GM23338 (cell line): ENCODE measurements at regions not wholly inside any gene's neighbourhood (a gene's known extent, or its start where the extent isn't known, plus 50 kb on each side); places are given as distances from the start of the nearest gene placed in this dataset.

ENCODE experiments used
- ATAC-seq: fragments of 200-7000 bp; cut with Tn5 transposase; 3 replicates; pipeline ENCODE4 v1.9.1; 2020
- DNase-seq: peaks from one replicate; pipeline ENCODE4 v3.0.0-alpha.2; 2015; ENCODE audit warnings: low spot score
- H2AFZ ChIP-seq: fragments of 200-600 bp; sonication (generic); 2 replicates; pipeline ENCODE4 v1.8.0; 2016; ENCODE audit warnings: antibody characterized with exemption, mild to moderate bottlenecking, moderate library complexity
- H3F3A ChIP-seq: fragments of 200-600 bp; sonication (generic); replicated peaks from 2 replicates; pipeline ENCODE4 v1.8.0; 2017; ENCODE audit warnings: antibody characterized with exemption, mixed run types, low read depth
- H3K27ac ChIP-seq: fragments of 200-600 bp; sonication (generic); 2 replicates; pipeline ENCODE4 v1.6.1; 2016; ENCODE audit warnings: low read depth
- H3K27me3 ChIP-seq: fragments of 200-600 bp; sonication (generic); 2 replicates; pipeline ENCODE4 v1.8.0; 2016; ENCODE audit warnings: mild to moderate bottlenecking, mixed run types, moderate library complexity; ENCODE audit not compliant: insufficient read depth
- H3K36me3 ChIP-seq: fragments of 200-600 bp; sonication (generic); 2 replicates; pipeline ENCODE4 v1.8.0; 2016; ENCODE audit warnings: mild to moderate bottlenecking; ENCODE audit not compliant: insufficient read depth
- H3K4me1 ChIP-seq: fragments of 200-600 bp; sonication (generic); 2 replicates; pipeline ENCODE4 v1.8.0; 2016; ENCODE audit warnings: mild to moderate bottlenecking, moderate library complexity; ENCODE audit not compliant: insufficient read depth
- H3K4me2 ChIP-seq: fragments of 200-600 bp; sonication (generic); 2 replicates; pipeline ENCODE4 v1.7.1; 2017; ENCODE audit warnings: mixed run types
- H3K4me3 ChIP-seq: fragments of 200-600 bp; sonication (generic); 2 replicates; pipeline ENCODE4 v1.6.1; 2016; ENCODE audit warnings: mixed run types
- H3K79me2 ChIP-seq: fragments of 200-600 bp; sonication (generic); replicated peaks from 2 replicates; pipeline ENCODE4 v1.8.0; 2017; ENCODE audit warnings: mild to moderate bottlenecking; ENCODE audit not compliant: insufficient read depth
- H3K9me2 ChIP-seq: fragments of 200-600 bp; sonication (generic); 2 replicates; pipeline ENCODE4 v1.8.0; 2017; ENCODE audit not compliant: insufficient read depth
- H4K20me1 ChIP-seq: fragments of 200-600 bp; sonication (generic); replicated peaks from 2 replicates; pipeline ENCODE4 v1.8.0; 2017; ENCODE audit warnings: mild to moderate bottlenecking; ENCODE audit not compliant: insufficient read depth
- H3K27ac Mint-ChIP-seq: 2 replicates; pipeline ENCODE4 v1.8.0; 2020; ENCODE audit warnings: inconsistent platforms, mild to moderate bottlenecking, moderate library complexity, mixed read lengths
- H3K27me3 Mint-ChIP-seq: 3 replicates; pipeline ENCODE4 v1.8.0; 2022; ENCODE audit warnings: low read depth, mild to moderate bottlenecking, moderate library complexity, mixed read lengths, inconsistent platforms; ENCODE audit not compliant: insufficient read depth, poor library complexity
- H3K36me3 Mint-ChIP-seq: 3 replicates; pipeline ENCODE4 v1.8.0; 2021; ENCODE audit warnings: low read depth, mild to moderate bottlenecking, inconsistent platforms, moderate library complexity, mixed read lengths
- H3K4me1 Mint-ChIP-seq: 3 replicates; pipeline ENCODE4 v1.8.0; 2020; ENCODE audit warnings: mild to moderate bottlenecking, inconsistent platforms, mixed read lengths
- H3K4me3 Mint-ChIP-seq: 3 replicates; pipeline ENCODE4 v1.8.0; 2021; ENCODE audit warnings: moderate library complexity, mild to moderate bottlenecking, inconsistent platforms, mixed read lengths
- H3K9me3 Mint-ChIP-seq: 3 replicates; pipeline ENCODE4 v1.8.0; 2020; ENCODE audit warnings: moderate library complexity, mild to moderate bottlenecking, inconsistent platforms, mixed read lengths
- CREB1 ChIP-seq: fragments of 250-450 bp; sonication (Bioruptor Pico); IDR thresholded peaks from 2 replicates; pipeline ENCODE4 v1.5.0; 2020; ENCODE audit warnings: low read depth, mild to moderate bottlenecking, moderate library complexity
- CTCF ChIP-seq, 2 experiments: fragments of 200-600 bp in 1 of 2; sonication (generic) in 1 of 2; conservative IDR thresholded peaks; 2 replicates each; pipeline versions ENCODE4 v1.5.1 to v1.6.1; 2016 to 2017; ENCODE audit warnings: antibody characterized with exemption in 2 of 2, low read depth in 2 of 2, mild to moderate bottlenecking in 2 of 2, moderate library complexity in 1 of 2
- EZH2 ChIP-seq: fragments of 200-600 bp; sonication (generic); IDR thresholded peaks from one replicate; pipeline ENCODE4 v1.8.0; 2017; ENCODE audit warnings: antibody characterized with exemption, mild to moderate bottlenecking, low read depth; ENCODE audit not compliant: unreplicated experiment
- EZH2phosphoT487 ChIP-seq: fragments of 200-600 bp; sonication (generic); IDR thresholded peaks from one replicate; pipeline ENCODE4 v1.8.1; 2018; ENCODE audit warnings: antibody characterized with exemption; ENCODE audit not compliant: unreplicated experiment
- JUNB ChIP-seq: IDR thresholded peaks from one replicate; pipeline ENCODE4 v1.6.1; 2016; ENCODE audit warnings: antibody characterized with exemption; ENCODE audit not compliant: unreplicated experiment
- POLR2AphosphoS5 ChIP-seq: IDR thresholded peaks from 2 replicates; pipeline ENCODE4 v1.6.1; 2016; ENCODE audit warnings: antibody characterized with exemption, low read depth
- STAT1 ChIP-seq: IDR thresholded peaks from one replicate; pipeline ENCODE4 v1.6.1; 2016; ENCODE audit warnings: antibody characterized with exemption; ENCODE audit not compliant: unreplicated experiment
- ZNF114 ChIP-seq: fragments of 250-450 bp; sonication (Bioruptor Pico); IDR thresholded peaks from 2 replicates; pipeline ENCODE4 v1.5.0; 2020; ENCODE audit warnings: mild to moderate bottlenecking, moderate library complexity
- TF ChIP-seq, protein P1 (sequence below): IDR thresholded peaks from one replicate; pipeline ENCODE4 v1.6.1; 2018; ENCODE audit warnings: antibody characterized with exemption; ENCODE audit not compliant: unreplicated experiment
- TF ChIP-seq, protein P2 (sequence below): fragments of 250-450 bp; sonication (Bioruptor Pico); IDR thresholded peaks from 2 replicates; pipeline ENCODE4 v1.5.0; 2020; ENCODE audit warnings: mild to moderate bottlenecking, moderate library complexity
- TF ChIP-seq, protein P3 (sequence below): IDR thresholded peaks from 2 replicates; pipeline ENCODE4 v1.6.1; 2016; ENCODE audit warnings: antibody characterized with exemption

- Mint-ChIP-seq H3K36me3 (no peaks in the 10 kb centered on the region), H3K9me3 (no peaks in the 10 kb centered on the region), H3K27ac (no peak overlapping the region), H3K27me3 (peaks cover 3% of the 10 kb centered on the region), H3K4me3 (no peak overlapping the region), H3K4me1 (no peaks in the 10 kb centered on the region)
- Histone ChIP-seq H3K36me3 (no peaks in the 10 kb centered on the region), H3K4me3 (no peak overlapping the region), H3F3A (no peaks in the 10 kb centered on the region), H3K4me1 (no peaks in the 10 kb centered on the region), H3K4me2 (no peak overlapping the region), H3K79me2 (no peaks in the 10 kb centered on the region), H3K27ac (no peak overlapping the region), H3K9me2 (no peaks in the 10 kb centered on the region), H2AFZ (no peak overlapping the region), H4K20me1 (no peaks in the 10 kb centered on the region), H3K27me3 (no peaks in the 10 kb centered on the region)
- TF ChIP-seq EZH2phosphoT487 (no peak), ZNF114 (no peak), POLR2AphosphoS5 (no peak), CTCF (conservative IDR thresholded peaks at IDR 0.05; ENCODE audit: low read depth in 2 of 2) (no peak), JUNB (no peak), STAT1 (no peak), EZH2 (no peak), CREB1 (no peak)
- TF ChIP-seq, protein P1, sequence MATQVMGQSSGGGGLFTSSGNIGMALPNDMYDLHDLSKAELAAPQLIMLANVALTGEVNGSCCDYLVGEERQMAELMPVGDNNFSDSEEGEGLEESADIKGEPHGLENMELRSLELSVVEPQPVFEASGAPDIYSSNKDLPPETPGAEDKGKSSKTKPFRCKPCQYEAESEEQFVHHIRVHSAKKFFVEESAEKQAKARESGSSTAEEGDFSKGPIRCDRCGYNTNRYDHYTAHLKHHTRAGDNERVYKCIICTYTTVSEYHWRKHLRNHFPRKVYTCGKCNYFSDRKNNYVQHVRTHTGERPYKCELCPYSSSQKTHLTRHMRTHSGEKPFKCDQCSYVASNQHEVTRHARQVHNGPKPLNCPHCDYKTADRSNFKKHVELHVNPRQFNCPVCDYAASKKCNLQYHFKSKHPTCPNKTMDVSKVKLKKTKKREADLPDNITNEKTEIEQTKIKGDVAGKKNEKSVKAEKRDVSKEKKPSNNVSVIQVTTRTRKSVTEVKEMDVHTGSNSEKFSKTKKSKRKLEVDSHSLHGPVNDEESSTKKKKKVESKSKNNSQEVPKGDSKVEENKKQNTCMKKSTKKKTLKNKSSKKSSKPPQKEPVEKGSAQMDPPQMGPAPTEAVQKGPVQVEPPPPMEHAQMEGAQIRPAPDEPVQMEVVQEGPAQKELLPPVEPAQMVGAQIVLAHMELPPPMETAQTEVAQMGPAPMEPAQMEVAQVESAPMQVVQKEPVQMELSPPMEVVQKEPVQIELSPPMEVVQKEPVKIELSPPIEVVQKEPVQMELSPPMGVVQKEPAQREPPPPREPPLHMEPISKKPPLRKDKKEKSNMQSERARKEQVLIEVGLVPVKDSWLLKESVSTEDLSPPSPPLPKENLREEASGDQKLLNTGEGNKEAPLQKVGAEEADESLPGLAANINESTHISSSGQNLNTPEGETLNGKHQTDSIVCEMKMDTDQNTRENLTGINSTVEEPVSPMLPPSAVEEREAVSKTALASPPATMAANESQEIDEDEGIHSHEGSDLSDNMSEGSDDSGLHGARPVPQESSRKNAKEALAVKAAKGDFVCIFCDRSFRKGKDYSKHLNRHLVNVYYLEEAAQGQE = no peak
- TF ChIP-seq, protein P2, sequence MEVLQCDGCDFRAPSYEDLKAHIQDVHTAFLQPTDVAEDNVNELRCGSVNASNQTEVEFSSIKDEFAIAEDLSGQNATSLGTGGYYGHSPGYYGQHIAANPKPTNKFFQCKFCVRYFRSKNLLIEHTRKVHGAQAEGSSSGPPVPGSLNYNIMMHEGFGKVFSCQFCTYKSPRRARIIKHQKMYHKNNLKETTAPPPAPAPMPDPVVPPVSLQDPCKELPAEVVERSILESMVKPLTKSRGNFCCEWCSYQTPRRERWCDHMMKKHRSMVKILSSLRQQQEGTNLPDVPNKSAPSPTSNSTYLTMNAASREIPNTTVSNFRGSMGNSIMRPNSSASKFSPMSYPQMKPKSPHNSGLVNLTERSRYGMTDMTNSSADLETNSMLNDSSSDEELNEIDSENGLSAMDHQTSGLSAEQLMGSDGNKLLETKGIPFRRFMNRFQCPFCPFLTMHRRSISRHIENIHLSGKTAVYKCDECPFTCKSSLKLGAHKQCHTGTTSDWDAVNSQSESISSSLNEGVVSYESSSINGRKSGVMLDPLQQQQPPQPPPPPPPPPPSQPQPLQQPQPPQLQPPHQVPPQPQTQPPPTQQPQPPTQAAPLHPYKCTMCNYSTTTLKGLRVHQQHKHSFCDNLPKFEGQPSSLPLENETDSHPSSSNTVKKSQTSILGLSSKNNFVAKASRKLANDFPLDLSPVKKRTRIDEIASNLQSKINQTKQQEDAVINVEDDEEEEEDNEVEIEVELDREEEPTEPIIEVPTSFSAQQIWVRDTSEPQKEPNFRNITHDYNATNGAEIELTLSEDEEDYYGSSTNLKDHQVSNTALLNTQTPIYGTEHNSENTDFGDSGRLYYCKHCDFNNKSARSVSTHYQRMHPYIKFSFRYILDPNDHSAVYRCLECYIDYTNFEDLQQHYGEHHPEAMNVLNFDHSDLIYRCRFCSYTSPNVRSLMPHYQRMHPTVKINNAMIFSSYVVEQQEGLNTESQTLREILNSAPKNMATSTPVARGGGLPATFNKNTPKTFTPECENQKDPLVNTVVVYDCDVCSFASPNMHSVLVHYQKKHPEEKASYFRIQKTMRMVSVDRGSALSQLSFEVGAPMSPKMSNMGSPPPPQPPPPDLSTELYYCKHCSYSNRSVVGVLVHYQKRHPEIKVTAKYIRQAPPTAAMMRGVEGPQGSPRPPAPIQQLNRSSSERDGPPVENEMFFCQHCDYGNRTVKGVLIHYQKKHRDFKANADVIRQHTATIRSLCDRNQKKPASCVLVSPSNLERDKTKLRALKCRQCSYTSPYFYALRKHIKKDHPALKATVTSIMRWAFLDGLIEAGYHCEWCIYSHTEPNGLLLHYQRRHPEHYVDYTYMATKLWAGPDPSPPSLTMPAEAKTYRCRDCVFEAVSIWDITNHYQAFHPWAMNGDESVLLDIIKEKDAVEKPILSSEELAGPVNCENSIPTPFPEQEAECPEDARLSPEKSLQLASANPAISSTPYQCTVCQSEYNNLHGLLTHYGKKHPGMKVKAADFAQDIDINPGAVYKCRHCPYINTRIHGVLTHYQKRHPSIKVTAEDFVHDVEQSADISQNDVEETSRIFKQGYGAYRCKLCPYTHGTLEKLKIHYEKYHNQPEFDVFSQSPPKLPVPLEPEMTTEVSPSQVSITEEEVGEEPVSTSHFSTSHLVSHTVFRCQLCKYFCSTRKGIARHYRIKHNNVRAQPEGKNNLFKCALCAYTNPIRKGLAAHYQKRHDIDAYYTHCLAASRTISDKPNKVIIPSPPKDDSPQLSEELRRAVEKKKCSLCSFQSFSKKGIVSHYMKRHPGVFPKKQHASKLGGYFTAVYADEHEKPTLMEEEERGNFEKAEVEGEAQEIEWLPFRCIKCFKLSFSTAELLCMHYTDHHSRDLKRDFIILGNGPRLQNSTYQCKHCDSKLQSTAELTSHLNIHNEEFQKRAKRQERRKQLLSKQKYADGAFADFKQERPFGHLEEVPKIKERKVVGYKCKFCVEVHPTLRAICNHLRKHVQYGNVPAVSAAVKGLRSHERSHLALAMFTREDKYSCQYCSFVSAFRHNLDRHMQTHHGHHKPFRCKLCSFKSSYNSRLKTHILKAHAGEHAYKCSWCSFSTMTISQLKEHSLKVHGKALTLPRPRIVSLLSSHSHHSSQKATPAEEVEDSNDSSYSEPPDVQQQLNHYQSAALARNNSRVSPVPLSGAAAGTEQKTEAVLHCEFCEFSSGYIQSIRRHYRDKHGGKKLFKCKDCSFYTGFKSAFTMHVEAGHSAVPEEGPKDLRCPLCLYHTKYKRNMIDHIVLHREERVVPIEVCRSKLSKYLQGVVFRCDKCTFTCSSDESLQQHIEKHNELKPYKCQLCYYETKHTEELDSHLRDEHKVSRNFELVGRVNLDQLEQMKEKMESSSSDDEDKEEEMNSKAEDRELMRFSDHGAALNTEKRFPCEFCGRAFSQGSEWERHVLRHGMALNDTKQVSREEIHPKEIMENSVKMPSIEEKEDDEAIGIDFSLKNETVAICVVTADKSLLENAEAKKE = no peak
- TF ChIP-seq, protein P3, sequence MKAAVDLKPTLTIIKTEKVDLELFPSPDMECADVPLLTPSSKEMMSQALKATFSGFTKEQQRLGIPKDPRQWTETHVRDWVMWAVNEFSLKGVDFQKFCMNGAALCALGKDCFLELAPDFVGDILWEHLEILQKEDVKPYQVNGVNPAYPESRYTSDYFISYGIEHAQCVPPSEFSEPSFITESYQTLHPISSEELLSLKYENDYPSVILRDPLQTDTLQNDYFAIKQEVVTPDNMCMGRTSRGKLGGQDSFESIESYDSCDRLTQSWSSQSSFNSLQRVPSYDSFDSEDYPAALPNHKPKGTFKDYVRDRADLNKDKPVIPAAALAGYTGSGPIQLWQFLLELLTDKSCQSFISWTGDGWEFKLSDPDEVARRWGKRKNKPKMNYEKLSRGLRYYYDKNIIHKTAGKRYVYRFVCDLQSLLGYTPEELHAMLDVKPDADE = no peak
- DNase-seq = no peak
- ATAC-seq = no peak
Observed at GRCh38 chr2:21793461-21793860, 669.7 kb downstream of the TDRD15 start.
